ENCODE measurements at regions not wholly inside any gene's neighbourhood (a gene's known extent, or its start where the extent isn't known, plus 50 kb on each side); places are given as distances from the start of the nearest gene placed in this dataset.

DNA sequence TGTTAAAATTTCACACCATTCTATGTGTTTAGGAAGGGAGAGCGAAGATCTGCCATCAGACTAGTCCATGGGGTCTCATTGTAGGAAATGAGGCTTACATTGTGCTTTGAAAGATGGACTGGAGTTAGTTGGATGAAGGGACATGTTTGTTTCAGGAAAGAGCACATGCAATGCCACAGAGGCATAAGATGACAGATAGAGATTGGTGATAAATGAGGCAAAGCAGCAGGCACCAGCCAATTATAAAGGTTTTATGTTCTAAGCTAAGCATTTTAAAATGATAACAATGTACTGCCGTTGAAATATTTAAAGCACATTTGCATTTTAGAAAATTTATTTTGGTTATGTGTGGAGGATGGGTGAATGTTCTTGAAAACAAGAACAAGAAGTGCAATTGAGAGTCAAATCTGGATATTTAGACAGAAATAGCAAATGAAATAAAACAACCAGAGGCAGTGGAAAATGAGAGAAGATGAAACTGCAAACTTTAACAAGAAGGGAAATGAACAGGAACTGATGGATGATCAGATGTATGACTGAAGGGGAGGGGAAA, 957.2 kb downstream of the FSTL5 start:
- H3K27ac Mint-ChIP-seq, result no peak overlapping the region
- no peak overlapping the region for H3K4me3 ChIP-seq (ENCODE audit: control extremely low read depth in 1 of 5, extremely low read depth in 1 of 5, insufficient read depth in 1 of 5, low read depth in 2 of 5, low read length in 4 of 5)
- H3K4me1 ChIP-seq (ENCODE audit: control insufficient read depth in 2 of 2, insufficient read depth in 2 of 2, low read length in 2 of 2), result no peaks in the 10 kb centered on the region
- POLR2A ChIA-PET, result no interaction called here
- H3K27ac ChIP-seq (ENCODE audit: low read length in 2 of 2), result no peak overlapping the region
- ATAC-seq (ENCODE audit: low read depth) (no peak), DNase-seq (no peak)
- H3K4me2 ChIP-seq (replicated peaks; ENCODE audit: low read depth, low read length, poor library complexity, severe bottlenecking), result no peak overlapping the region
- H3K36me3 ChIP-seq (replicated peaks in 1 of 2; ENCODE audit: control extremely low read depth in 1 of 2, control insufficient read depth in 1 of 2, extremely low read depth in 1 of 2, insufficient read depth in 2 of 2, low read length in 1 of 2), result no peaks in the 10 kb centered on the region
- no peaks in the 10 kb centered on the region for H4K20me1 ChIP-seq (ENCODE audit: control insufficient read depth, insufficient read depth, low read length, poor library complexity, severe bottlenecking)
- no peak for TF ChIP-seq EZH2 (IDR thresholded peaks at IDR 0.05; ENCODE audit: borderline replicate concordance, insufficient read depth, low read depth, low read length, poor library complexity, severe bottlenecking)
- TF ChIP-seq, protein P1, sequence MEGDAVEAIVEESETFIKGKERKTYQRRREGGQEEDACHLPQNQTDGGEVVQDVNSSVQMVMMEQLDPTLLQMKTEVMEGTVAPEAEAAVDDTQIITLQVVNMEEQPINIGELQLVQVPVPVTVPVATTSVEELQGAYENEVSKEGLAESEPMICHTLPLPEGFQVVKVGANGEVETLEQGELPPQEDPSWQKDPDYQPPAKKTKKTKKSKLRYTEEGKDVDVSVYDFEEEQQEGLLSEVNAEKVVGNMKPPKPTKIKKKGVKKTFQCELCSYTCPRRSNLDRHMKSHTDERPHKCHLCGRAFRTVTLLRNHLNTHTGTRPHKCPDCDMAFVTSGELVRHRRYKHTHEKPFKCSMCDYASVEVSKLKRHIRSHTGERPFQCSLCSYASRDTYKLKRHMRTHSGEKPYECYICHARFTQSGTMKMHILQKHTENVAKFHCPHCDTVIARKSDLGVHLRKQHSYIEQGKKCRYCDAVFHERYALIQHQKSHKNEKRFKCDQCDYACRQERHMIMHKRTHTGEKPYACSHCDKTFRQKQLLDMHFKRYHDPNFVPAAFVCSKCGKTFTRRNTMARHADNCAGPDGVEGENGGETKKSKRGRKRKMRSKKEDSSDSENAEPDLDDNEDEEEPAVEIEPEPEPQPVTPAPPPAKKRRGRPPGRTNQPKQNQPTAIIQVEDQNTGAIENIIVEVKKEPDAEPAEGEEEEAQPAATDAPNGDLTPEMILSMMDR (IDR thresholded peaks at IDR 0.05), result no peak
- H3K4me1 Mint-ChIP-seq, result no peaks in the 10 kb centered on the region
- 83% methylated on average over 1 of the region's 2 CpGs for WGBS (ENCODE audit: insufficient coverage)
- no peak overlapping the region for H3K4me3 Mint-ChIP-seq
- peaks cover 3% of the 10 kb centered on the region for H3K9me3 Mint-ChIP-seq (ENCODE audit: insufficient read depth)
- H3K9me3 ChIP-seq (ENCODE audit: control extremely low read depth in 1 of 3, control insufficient read depth in 2 of 3, insufficient read depth in 1 of 3, low read length in 2 of 3), result peaks cover 0 to 12% (median 1%) of the 10 kb centered on the region in 3 donors
- no peaks in the 10 kb centered on the region for H3K27me3 ChIP-seq (replicated peaks in 1 of 4; ENCODE audit: control extremely low read depth in 1 of 4, control insufficient read depth in 3 of 4, insufficient read depth in 4 of 4, low read length in 3 of 4)
- H3K9ac ChIP-seq (ENCODE audit: low read length), result no peak overlapping the region
- CTCF ChIA-PET, result no interaction called here
- intact Hi-C loops (cut with micrococcal nuclease), result no loop called here
- no peaks in the 10 kb centered on the region for H3K27me3 Mint-ChIP-seq
- no peaks in the 10 kb centered on the region for H3K79me2 ChIP-seq (ENCODE audit: control insufficient read depth, insufficient read depth, low read length)
- H2AFZ ChIP-seq (ENCODE audit: insufficient read depth, low read depth, low read length, poor library complexity, severe bottlenecking), result no peak overlapping the region

DNA sequence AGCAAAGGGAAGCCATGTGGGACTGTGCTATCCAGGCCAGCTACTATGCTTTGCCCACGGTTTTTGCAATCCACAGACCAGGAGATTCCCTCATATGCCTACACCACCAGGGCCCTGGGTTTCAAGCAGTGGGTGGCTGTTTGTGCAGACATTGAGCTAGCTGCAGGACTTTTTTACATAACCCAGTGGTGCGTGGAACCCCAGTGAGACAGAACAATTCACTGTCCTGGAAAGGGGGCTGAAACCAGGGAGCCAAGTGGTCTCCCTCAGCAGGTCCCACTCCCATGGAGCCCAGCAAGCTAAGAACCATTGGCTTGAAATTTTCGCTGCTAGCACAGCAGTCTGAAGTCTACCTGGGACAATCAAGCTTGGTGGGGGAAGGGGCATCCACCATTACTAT, 959.9 kb downstream of the FSTL5 start:
- no peak overlapping the region for H3K27ac ChIP-seq (ENCODE audit: low read length in 2 of 2)
- ChIA-PET POLR2A (no interaction called here), CTCF (no interaction called here)
- H3K9me3 ChIP-seq (ENCODE audit: control extremely low read depth in 1 of 3, control insufficient read depth in 2 of 3, insufficient read depth in 1 of 3, low read length in 2 of 3), result peaks cover 0 to 6% (median 0%) of the 10 kb centered on the region in 3 donors
- ATAC-seq (ENCODE audit: low read depth) (no peak), DNase-seq (no peak)
- Mint-ChIP-seq H3K4me3 (no peak overlapping the region), H3K27me3 (no peaks in the 10 kb centered on the region), H3K4me1 (no peaks in the 10 kb centered on the region), H3K27ac (no peak overlapping the region), H3K9me3 (ENCODE audit: insufficient read depth) (no peaks in the 10 kb centered on the region)
- H3K9ac ChIP-seq (ENCODE audit: low read length), result no peak overlapping the region
- H2AFZ ChIP-seq (ENCODE audit: insufficient read depth, low read depth, low read length, poor library complexity, severe bottlenecking), result no peak overlapping the region
- TF ChIP-seq, protein P1 (IDR thresholded peaks at IDR 0.05), result no peak
- TF ChIP-seq EZH2 (IDR thresholded peaks at IDR 0.05; ENCODE audit: borderline replicate concordance, insufficient read depth, low read depth, low read length, poor library complexity, severe bottlenecking), result no peak
- no peaks in the 10 kb centered on the region for H3K79me2 ChIP-seq (ENCODE audit: control insufficient read depth, insufficient read depth, low read length)
- no peaks in the 10 kb centered on the region for H3K27me3 ChIP-seq (replicated peaks in 1 of 4; ENCODE audit: control extremely low read depth in 1 of 4, control insufficient read depth in 3 of 4, insufficient read depth in 4 of 4, low read length in 3 of 4)
- intact Hi-C loops (cut with micrococcal nuclease), result no loop called here
- no peak overlapping the region for H3K4me3 ChIP-seq (ENCODE audit: control extremely low read depth in 1 of 5, extremely low read depth in 1 of 5, insufficient read depth in 1 of 5, low read depth in 2 of 5, low read length in 4 of 5)
- no peaks in the 10 kb centered on the region for H3K36me3 ChIP-seq (replicated peaks in 1 of 2; ENCODE audit: control extremely low read depth in 1 of 2, control insufficient read depth in 1 of 2, extremely low read depth in 1 of 2, insufficient read depth in 2 of 2, low read length in 1 of 2)
- no peaks in the 10 kb centered on the region for H4K20me1 ChIP-seq (ENCODE audit: control insufficient read depth, insufficient read depth, low read length, poor library complexity, severe bottlenecking)
- no peak overlapping the region for H3K4me2 ChIP-seq (replicated peaks; ENCODE audit: low read depth, low read length, poor library complexity, severe bottlenecking)
- WGBS (ENCODE audit: insufficient coverage), result 85% methylated on average over 3 of the region's 3 CpGs
- no peaks in the 10 kb centered on the region for H3K4me1 ChIP-seq (ENCODE audit: control insufficient read depth in 2 of 2, insufficient read depth in 2 of 2, low read length in 2 of 2)

Data from B cell (primary cell).